Coronary artery (tissue), 2 donors: ENCODE measurements at regions not wholly inside any gene's neighbourhood (a gene's known extent, or its start where the extent isn't known, plus 50 kb on each side); places are given as distances from the start of the nearest gene placed in this dataset.
A peak's percentile ranks its signal among the peaks of the same experiment; 100 is the strongest.
"Not testable (repeated sequence)": the region's sequence is repeated elsewhere in the genome, so short reads cannot be mapped to it uniquely, and the experiment has no call there.

ENCODE experiments used
- DNase-seq: peaks from one replicate; pipeline ENCODE4 v3.0.0-alpha.2; 2017; ENCODE audit warnings: low spot score
- H3K27ac ChIP-seq, 2 donors: fragments of 200-600 bp; sonication (generic); one replicate each; pipeline ENCODE4 v1.5.1; 2016 to 2019
- H3K4me3 ChIP-seq: fragments of 200-600 bp; sonication (generic); 2 replicates; pipeline ENCODE4 v1.5.1; 2016; ENCODE audit warnings: mild to moderate bottlenecking, moderate library complexity
- TF ChIP-seq, protein P1 (sequence below): fragments of 200-600 bp; sonication (generic); IDR thresholded peaks from one replicate; pipeline ENCODE4 v1.5.1; 2019; ENCODE audit warnings: antibody characterized with exemption

DNA sequence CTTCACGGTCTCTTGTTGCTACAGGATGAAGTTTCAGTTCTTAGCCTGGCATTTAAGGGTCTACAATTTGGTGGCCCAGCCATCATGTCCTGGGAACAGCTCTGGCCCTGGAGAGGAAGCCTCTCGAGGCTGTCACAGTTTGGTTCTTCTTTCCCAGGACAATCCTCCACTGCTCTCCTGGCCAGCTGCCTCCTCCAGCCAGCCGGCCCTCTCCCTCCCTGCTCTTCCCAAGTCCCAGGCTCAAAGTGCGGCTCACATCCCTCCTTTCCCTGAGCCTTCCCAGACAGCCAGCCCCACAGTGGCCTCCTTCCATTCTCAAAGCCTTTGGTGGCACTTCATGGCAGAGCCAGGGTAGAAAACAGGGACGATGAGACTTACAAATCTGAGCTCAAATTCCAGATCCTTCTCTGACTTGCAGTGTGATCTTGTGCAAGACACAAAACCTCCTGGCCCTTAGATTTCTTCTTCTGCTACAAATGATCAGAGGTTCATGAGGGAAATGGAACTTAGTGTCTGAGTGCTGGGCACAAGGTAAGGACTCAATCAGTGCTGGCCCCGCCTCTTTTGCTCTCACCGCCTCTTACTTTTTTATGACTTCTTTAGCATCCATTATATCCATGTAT, 223.8 kb upstream of the ECI2 start:
- TF ChIP-seq, protein P1, sequence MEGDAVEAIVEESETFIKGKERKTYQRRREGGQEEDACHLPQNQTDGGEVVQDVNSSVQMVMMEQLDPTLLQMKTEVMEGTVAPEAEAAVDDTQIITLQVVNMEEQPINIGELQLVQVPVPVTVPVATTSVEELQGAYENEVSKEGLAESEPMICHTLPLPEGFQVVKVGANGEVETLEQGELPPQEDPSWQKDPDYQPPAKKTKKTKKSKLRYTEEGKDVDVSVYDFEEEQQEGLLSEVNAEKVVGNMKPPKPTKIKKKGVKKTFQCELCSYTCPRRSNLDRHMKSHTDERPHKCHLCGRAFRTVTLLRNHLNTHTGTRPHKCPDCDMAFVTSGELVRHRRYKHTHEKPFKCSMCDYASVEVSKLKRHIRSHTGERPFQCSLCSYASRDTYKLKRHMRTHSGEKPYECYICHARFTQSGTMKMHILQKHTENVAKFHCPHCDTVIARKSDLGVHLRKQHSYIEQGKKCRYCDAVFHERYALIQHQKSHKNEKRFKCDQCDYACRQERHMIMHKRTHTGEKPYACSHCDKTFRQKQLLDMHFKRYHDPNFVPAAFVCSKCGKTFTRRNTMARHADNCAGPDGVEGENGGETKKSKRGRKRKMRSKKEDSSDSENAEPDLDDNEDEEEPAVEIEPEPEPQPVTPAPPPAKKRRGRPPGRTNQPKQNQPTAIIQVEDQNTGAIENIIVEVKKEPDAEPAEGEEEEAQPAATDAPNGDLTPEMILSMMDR = no peak
- no peak for DNase-seq
- H3K27ac ChIP-seq = peak overlapping the region; percentile 82 to 91
- peak overlapping the region; percentile 53 for H3K4me3 ChIP-seq

DNA sequence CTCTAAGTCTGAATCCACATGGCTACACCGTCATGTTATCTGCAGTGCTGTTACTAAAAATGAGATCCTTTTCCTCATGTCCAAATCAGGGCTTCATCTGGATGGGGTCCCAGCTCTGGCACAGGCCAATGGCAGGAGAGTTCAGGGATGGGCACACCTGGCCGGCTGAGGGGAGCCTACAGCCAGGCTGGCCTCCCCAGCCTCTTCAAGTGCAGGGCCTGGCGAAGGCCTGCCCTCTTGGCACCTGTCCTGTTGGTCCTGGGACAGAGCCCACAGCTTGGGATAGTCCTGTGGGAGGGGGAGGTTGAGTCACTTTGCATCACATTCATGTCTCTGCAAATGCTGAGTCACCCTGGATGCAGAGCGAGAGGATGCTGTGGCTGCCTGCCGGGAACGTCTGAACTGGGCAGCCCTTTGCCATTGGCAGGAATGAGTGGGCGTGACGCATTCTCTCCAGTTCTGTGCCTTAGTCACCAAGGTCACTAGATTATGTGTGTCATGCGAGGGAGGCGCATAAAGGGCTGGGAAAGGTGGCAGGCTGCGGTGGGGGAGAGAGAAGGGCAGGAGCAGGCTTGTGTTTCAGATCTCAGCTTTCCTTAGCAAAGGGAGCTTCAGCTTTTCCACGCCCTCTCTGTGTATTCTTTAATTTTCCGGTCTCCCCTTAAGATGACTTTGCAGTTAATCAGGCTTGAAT, 223.2 kb upstream of the ECI2 start:
- H3K27ac ChIP-seq = peak overlapping the region; percentile 82 to 91
- peak; percentile 99 for DNase-seq

DNA sequence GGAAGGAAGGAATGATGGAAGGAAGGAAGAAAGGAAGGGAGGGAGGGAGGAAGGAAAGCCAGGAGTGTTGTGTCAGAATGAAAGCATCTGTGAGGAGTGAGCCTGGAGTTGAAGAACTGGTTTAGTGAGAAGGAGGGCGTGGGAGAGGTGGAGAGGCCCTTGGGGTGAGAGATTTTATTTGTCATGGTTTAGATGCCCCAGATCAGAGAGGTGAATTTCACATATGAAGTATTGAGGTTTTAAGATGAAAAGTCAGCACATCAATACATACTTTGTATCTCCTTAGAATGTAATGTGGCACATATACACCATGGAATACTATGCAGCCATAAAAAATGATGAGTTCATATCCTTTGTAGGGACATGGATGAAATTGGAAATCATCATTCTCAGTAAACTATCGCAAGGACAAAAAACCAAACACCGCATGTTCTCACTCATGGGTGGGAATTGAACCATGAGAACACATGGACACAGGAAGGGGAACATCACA, 222.3 kb upstream of the ECI2 start:
- H3K27ac ChIP-seq = peak overlapping the region in 1 of 2 donors; percentile 57
- DNase-seq, H3K4me3 ChIP-seq: not testable (repeated sequence)

More for the DNA sequence above, 223.2 kb upstream of the ECI2 start:
- H3K4me3 ChIP-seq = peak overlapping the region; percentile 53
- TF ChIP-seq, protein P1 = no peak

DNA sequence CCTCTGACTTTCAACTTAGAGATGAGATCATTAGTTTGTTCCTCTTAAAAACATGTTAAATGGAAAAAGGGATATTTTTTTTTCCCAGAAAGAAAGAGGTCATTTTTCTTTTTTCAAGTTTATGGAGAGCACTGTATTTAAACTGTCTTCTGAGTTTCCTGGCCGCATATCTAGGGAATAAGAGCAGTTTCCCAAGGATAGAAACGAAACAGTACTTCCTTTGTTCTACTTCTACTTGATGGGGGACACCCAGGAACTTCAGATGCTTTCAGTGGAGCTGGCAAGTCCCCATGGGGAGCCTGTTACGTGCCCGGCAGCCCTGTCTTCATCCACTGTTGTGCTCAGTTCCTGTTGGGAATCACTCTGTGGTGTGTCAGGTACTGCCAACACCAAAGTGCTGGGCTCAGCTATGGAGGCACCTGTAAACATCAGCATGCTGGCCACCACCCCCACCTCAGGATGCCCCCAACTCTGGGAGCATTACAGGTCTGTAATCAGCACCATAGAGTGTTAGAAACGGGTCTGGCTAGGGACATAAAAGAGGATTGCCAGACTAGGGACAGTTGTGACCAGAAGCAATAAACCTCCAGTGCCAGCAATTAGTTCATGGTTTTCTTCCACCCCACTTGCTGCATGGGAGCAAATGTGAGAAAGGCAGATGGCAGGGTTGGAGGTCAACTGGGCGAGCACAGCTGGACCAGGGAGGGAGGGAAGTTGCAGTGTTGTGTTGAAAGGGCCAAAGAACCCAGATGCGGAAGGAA, 221.7 kb upstream of the ECI2 start:
- Histone ChIP-seq H3K27ac (peak overlapping the region in 1 of 2 donors; percentile 57), H3K4me3 (no peak overlapping the region)
- TF ChIP-seq, protein P1 = no peak
- DNase-seq = no peak

DNA sequence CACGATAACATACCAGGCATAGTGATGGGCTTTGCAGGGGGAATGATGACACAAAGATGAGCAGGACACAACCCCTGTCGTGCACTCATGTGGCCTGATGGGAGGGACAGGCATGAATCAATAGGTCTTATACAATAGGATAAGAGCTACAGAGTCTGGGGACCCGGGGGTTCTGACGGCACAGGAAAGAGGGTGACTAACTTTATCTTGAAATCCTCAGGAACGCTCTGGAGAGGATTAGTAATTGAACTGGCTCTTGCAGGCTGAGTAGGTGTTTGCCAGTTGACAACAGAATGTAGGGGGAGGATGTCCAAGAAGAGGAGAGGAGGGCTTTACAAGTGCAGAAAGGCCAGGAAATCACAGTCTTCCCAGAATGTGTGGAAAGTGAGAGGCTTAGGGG, 219.9 kb upstream of the ECI2 start:
- TF ChIP-seq, protein P1 = no peak
- H3K27ac ChIP-seq = no peak overlapping the region
- no peak for DNase-seq

DNA sequence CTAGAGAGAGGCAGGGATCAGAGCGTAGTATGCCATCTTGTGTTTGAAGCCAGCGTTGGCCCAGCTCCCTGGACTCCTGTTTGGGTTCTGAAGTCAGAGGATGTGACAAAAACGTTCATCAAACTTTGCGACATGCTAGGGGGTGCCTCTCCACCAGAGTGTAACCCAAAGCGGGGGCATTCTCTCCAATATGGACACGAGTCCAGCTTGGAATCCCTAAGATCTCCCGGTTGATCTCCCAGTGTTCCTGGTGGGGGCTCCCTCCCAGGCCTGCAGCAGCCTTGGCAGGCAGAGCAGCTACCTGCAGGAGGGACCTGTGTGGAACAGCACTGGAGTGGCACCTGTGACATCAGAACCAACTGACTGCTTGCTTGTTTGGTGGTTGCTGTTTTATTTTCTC, 218.8 kb upstream of the ECI2 start:
- Histone ChIP-seq H3K27ac (no peak overlapping the region), H3K4me3 (no peak overlapping the region)
- TF ChIP-seq, protein P1 = no peak
- no peak for DNase-seq

More for the DNA sequence above, 219.9 kb upstream of the ECI2 start:
- H3K4me3 ChIP-seq = no peak overlapping the region

DNA sequence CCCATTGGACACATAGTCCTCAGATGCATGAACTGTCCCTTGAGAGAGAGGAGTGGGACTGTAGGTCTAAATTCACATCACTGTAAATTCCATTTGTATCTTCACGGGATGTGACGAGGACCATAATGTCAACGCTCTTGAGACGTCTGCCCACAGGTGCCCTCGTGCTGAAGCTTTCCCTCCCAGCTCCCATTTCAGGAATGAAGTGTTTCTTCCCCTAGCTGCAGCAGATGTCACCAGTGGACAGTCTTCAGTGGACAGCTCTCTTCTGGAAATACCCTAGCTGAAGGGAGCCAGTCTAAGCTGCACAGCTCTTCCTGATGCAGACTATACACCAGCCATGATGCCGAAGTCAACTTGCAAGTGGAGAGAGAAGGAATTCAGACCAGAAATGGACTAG, 217.4 kb upstream of the ECI2 start:
- DNase-seq = no peak
- Histone ChIP-seq H3K4me3 (peak overlapping the region; percentile 62), H3K27ac (peak overlapping the region; percentile 59 to 85)
- TF ChIP-seq, protein P1 = no peak
